MCF 10A (cell line): ENCODE measurements at regions not wholly inside any gene's neighbourhood (a gene's known extent, or its start where the extent isn't known, plus 50 kb on each side); places are given as distances from the start of the nearest gene placed in this dataset.

Experiments
- BruUV-seq: library from RNA; stranded (reverse); fragments of 400-500 nt; replicated peaks from 2 replicates; lab custom pipeline; 2021; lab: Mats Ljungman, UMichigan
- CTCF ChIA-PET: fragments of 300-600 bp; sonication (Branson Sonifier 250); formaldehyde crosslinking; extraction: SDS; loops from one replicate; lab custom pipeline; 2021; ENCODE audit warnings: antibody characterized with exemption, inconsistent platforms; lab: Yijun Ruan, JAX
- POLR2A ChIA-PET: fragments of 300-600, 350-650 bp; sonication (Branson Sonifier 250); formaldehyde crosslinking; extraction: SDS; loops from one replicate; lab custom pipeline; 2020; ENCODE audit warnings: antibody characterized with exemption, inconsistent platforms; lab: Yijun Ruan, JAX
- DNase-seq: peaks from one replicate; pipeline ENCODE4 v3.0.0-alpha.2; 2018; ENCODE audit not compliant: unreplicated experiment
- H3K27ac Mint-ChIP-seq: one replicate; pipeline ENCODE4 v1.8.0; 2022; ENCODE audit warnings: mild to moderate bottlenecking, low read depth, mixed read lengths; ENCODE audit not compliant: unreplicated experiment
- H3K27me3 Mint-ChIP-seq: one replicate; pipeline ENCODE4 v1.8.0; 2022; ENCODE audit warnings: mixed read lengths; ENCODE audit not compliant: insufficient read depth, unreplicated experiment
- H3K36me3 Mint-ChIP-seq: one replicate; pipeline ENCODE4 v1.8.0; 2022; ENCODE audit warnings: mild to moderate bottlenecking, moderate library complexity, mixed read lengths; ENCODE audit not compliant: insufficient read depth, unreplicated experiment
- H3K4me1 Mint-ChIP-seq: one replicate; pipeline ENCODE4 v1.8.0; 2022; ENCODE audit warnings: mixed read lengths; ENCODE audit not compliant: insufficient read depth, unreplicated experiment
- H3K4me3 Mint-ChIP-seq: one replicate; pipeline ENCODE4 v1.8.0; 2022; ENCODE audit warnings: mild to moderate bottlenecking, moderate library complexity, mixed read lengths; ENCODE audit not compliant: unreplicated experiment
- H3K9me3 Mint-ChIP-seq: one replicate; pipeline ENCODE4 v1.8.0; 2022; ENCODE audit warnings: mixed read lengths; ENCODE audit not compliant: unreplicated experiment
- intact Hi-C: fragments of 100-400 bp; cut with micrococcal nuclease; formaldehyde crosslinking; loops from 2 replicates; pipeline ENCODE4 v1.14.1; 2022
- TF ChIP-seq, protein P1 (sequence below): fragments of 200-600 bp; IDR thresholded peaks from one replicate; pipeline ENCODE4 v1.8.0; 2022; ENCODE audit warnings: antibody characterized with exemption, mild to moderate bottlenecking; ENCODE audit not compliant: unreplicated experiment

- intact Hi-C loops: no loop called here
- TF ChIP-seq, protein P1, sequence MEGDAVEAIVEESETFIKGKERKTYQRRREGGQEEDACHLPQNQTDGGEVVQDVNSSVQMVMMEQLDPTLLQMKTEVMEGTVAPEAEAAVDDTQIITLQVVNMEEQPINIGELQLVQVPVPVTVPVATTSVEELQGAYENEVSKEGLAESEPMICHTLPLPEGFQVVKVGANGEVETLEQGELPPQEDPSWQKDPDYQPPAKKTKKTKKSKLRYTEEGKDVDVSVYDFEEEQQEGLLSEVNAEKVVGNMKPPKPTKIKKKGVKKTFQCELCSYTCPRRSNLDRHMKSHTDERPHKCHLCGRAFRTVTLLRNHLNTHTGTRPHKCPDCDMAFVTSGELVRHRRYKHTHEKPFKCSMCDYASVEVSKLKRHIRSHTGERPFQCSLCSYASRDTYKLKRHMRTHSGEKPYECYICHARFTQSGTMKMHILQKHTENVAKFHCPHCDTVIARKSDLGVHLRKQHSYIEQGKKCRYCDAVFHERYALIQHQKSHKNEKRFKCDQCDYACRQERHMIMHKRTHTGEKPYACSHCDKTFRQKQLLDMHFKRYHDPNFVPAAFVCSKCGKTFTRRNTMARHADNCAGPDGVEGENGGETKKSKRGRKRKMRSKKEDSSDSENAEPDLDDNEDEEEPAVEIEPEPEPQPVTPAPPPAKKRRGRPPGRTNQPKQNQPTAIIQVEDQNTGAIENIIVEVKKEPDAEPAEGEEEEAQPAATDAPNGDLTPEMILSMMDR: no peak
- no peaks in the 10 kb centered on the region for H3K36me3 Mint-ChIP-seq
- H3K9me3 Mint-ChIP-seq: peaks cover 4% of the 10 kb centered on the region
- H3K27ac Mint-ChIP-seq: no peak overlapping the region
- H3K4me3 Mint-ChIP-seq: no peak overlapping the region
- BruUV-seq: no TSS peak
- CTCF ChIA-PET: no interaction called here
- DNase-seq: no peak
- POLR2A ChIA-PET: interaction anchor here (0.6 kb wide), 1 partner anchor 11 kb away, joined by 3 read pairs; no protein-coding TSS in a partner anchor
- H3K27me3 Mint-ChIP-seq: no peaks in the 10 kb centered on the region
- H3K4me1 Mint-ChIP-seq: no peaks in the 10 kb centered on the region
Measured at GRCh38 chr14:85978582-85979250, 448.8 kb downstream of the FLRT2 start.

GRCh38 chr14:85974602-85975001, 444.7 kb downstream of the FLRT2 start:
- intact Hi-C loops: no loop called here
- H3K4me3 Mint-ChIP-seq: no peak overlapping the region

DNA sequence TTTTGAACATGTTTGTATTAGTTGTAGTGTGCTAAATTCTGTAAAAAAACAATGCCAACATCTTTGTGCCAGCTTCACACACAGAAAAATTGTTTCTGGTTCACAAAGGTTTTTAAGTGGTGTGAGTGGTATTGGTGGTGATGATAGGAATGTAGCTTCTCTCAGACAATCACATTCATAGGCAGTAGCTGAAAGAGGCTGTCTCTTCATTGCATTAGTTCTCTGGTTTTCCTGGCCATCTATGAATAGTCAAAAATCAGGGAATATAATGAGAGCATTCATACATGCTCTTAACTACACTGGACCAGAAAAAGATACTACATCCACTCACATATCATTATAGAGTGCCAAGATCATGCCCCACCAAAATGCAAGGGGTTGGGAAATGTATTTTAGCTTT, 433.5 kb downstream of the FLRT2 start:
- Mint-ChIP-seq H3K4me1 (no peaks in the 10 kb centered on the region), H3K27ac (no peak overlapping the region), H3K9me3 (no peaks in the 10 kb centered on the region), H3K4me3 (no peak overlapping the region), H3K36me3 (no peaks in the 10 kb centered on the region), H3K27me3 (no peaks in the 10 kb centered on the region)
- DNase-seq: no peak
- TF ChIP-seq, protein P1: no peak
- ChIA-PET CTCF (no interaction called here), POLR2A (no interaction called here)
- intact Hi-C loops: no loop called here
- BruUV-seq: no TSS peak

More at GRCh38 chr14:85974602-85975001, 444.7 kb downstream of the FLRT2 start:
- H3K27ac Mint-ChIP-seq: no peak overlapping the region
- TF ChIP-seq, protein P1: no peak
- CTCF ChIA-PET: no interaction called here
- H3K9me3 Mint-ChIP-seq: peaks cover 28% of the 10 kb centered on the region
- DNase-seq: no peak
- POLR2A ChIA-PET: no interaction called here
- H3K4me1 Mint-ChIP-seq: no peaks in the 10 kb centered on the region
- no peaks in the 10 kb centered on the region for H3K27me3 Mint-ChIP-seq
- BruUV-seq: no TSS peak
- no peaks in the 10 kb centered on the region for H3K36me3 Mint-ChIP-seq

- no peak overlapping the region for H3K4me3 Mint-ChIP-seq
- TF ChIP-seq, protein P1: no peak
- no peaks in the 10 kb centered on the region for H3K4me1 Mint-ChIP-seq
- ChIA-PET CTCF (interaction anchor here (0.6 to 1.2 kb wide), 2 partner anchors 11 to 46 kb away, joined by 3 to 4 read pairs; no protein-coding TSS in a partner anchor), POLR2A (no interaction called here)
- DNase-seq: no peak
- H3K27me3 Mint-ChIP-seq: no peaks in the 10 kb centered on the region
- H3K27ac Mint-ChIP-seq: no peak overlapping the region
- intact Hi-C loops: no loop called here
- no TSS peak for BruUV-seq
- H3K9me3 Mint-ChIP-seq: no peaks in the 10 kb centered on the region
- no peaks in the 10 kb centered on the region for H3K36me3 Mint-ChIP-seq
Measured at GRCh38 chr14:85960756-85961155, 430.8 kb downstream of the FLRT2 start.
